MM.1S (cell line): ENCODE measurements at regions not wholly inside any gene's neighbourhood (a gene's known extent, or its start where the extent isn't known, plus 50 kb on each side); places are given as distances from the start of the nearest gene placed in this dataset.

Experiments
- EZH2 ChIP-seq: fragments of 300-600 bp; sonication (generic); optimal IDR thresholded peaks from 2 replicates; pipeline ENCODE3; 2017; ENCODE audit warnings: low read depth, mild to moderate bottlenecking, antibody characterized with exemption, low read length, mixed read lengths
- EZH2phosphoT487 ChIP-seq: fragments of 300-600 bp; sonication (generic); IDR thresholded peaks from 2 replicates; pipeline ENCODE4 v1.6.1; 2018; ENCODE audit warnings: antibody characterized with exemption, low read length
- TF ChIP-seq, protein P1 (sequence below): fragments of 300-600 bp; sonication (generic); IDR thresholded peaks from 2 replicates; pipeline ENCODE4 v1.5.1; 2016; ENCODE audit warnings: antibody characterized with exemption, low read length, mixed read lengths

DNA sequence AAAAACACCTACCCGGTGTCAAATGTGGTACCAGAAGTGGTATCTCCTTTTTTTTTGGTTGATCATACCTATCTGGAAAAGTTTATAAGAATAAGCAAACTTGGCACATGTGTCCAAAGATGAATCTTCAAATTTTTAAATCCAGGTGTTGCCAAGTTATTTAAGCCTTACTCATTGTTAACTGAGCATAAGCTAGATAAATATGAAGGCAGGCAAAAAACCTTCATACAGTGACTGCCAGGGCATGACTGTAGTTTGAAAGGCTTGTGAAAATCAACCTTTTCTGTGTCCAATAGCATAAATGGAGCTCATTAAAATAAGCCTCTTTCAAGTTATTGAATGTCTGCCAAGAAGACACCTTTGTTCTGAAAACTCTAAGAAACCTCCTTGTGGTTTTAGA is 699.2 kb downstream of the DOK5 start:
- TF ChIP-seq, protein P1, sequence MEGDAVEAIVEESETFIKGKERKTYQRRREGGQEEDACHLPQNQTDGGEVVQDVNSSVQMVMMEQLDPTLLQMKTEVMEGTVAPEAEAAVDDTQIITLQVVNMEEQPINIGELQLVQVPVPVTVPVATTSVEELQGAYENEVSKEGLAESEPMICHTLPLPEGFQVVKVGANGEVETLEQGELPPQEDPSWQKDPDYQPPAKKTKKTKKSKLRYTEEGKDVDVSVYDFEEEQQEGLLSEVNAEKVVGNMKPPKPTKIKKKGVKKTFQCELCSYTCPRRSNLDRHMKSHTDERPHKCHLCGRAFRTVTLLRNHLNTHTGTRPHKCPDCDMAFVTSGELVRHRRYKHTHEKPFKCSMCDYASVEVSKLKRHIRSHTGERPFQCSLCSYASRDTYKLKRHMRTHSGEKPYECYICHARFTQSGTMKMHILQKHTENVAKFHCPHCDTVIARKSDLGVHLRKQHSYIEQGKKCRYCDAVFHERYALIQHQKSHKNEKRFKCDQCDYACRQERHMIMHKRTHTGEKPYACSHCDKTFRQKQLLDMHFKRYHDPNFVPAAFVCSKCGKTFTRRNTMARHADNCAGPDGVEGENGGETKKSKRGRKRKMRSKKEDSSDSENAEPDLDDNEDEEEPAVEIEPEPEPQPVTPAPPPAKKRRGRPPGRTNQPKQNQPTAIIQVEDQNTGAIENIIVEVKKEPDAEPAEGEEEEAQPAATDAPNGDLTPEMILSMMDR = no peak
- TF ChIP-seq EZH2 (no peak), EZH2phosphoT487 (no peak)
